A549 (cell line): ENCODE measurements at regions not wholly inside any gene's neighbourhood (a gene's known extent, or its start where the extent isn't known, plus 50 kb on each side); places are given as distances from the start of the nearest gene placed in this dataset.

Source experiments
- ATAC-seq, 2 experiments: fragments of 200-7000 bp in 1 of 2; fragments of >200 bp in 1 of 2; cut with Nextera tagmentation in 1 of 2; cut with Tn5 transposase in 1 of 2; 3 replicates each; pipeline versions ENCODE4 v1.8.0 to v1.9.1; 2018 to 2020; ENCODE audit warnings: mild to moderate bottlenecking in 1 of 2, moderate library complexity in 1 of 2
- CTCF ChIA-PET: fragments of 300-600 bp; sonication (Branson Sonifier 250); formaldehyde crosslinking; extraction: SDS; loops from one replicate; lab custom pipeline; 2021; ENCODE audit warnings: antibody characterized with exemption, inconsistent platforms; lab: Yijun Ruan, JAX
- POLR2A ChIA-PET: fragments of 350-600 bp; formaldehyde crosslinking; extraction: SDS; loops from one replicate; lab custom pipeline; 2021; ENCODE audit warnings: antibody characterized with exemption, inconsistent platforms; lab: Yijun Ruan, JAX
- DNase-seq, 2 experiments: peaks; one replicate each; pipeline versions ENCODE4 v3.0.0 to v3.0.0-alpha.2; 2011 to 2016; ENCODE audit warnings: low read depth in 1 of 2, low spot score in 1 of 2
- FAIRE-seq: peaks from 2 replicates; lab custom pipeline; 2011; peaks lifted over from hg19 to GRCh38; lab: Jason Lieb, UNC
- H3K27ac ChIP-seq, 2 experiments: fragments of >200 bp; sonication (Bioruptor Twin); formaldehyde crosslinking; 3 replicates each; pipeline ENCODE4 v1.5.1; 2016 to 2017
- H3K4me1 ChIP-seq: fragments of >200 bp; sonication (Bioruptor Twin); formaldehyde crosslinking; 3 replicates; pipeline ENCODE4 v1.6.1; 2016
- H3K4me2 ChIP-seq: fragments of >200 bp; sonication (Bioruptor Twin); formaldehyde crosslinking; 3 replicates; pipeline ENCODE4 v1.6.1; 2016
- H3K4me3 ChIP-seq: fragments of >200 bp; sonication (Bioruptor Twin); formaldehyde crosslinking; 3 replicates; pipeline ENCODE4 v1.5.1; 2016
- H3K9me3 ChIP-seq: fragments of >200 bp; sonication (Bioruptor Twin); formaldehyde crosslinking; 3 replicates; pipeline ENCODE4 v1.6.1; 2016
- CEBPB ChIP-seq, 2 experiments: fragments of >200 bp in 1 of 2; sonication (Bioruptor Twin) in 1 of 2; formaldehyde crosslinking in 1 of 2; IDR thresholded peaks; 2 replicates each; pipeline ENCODE4 v1.6.1; 2012 to 2016
- EHF ChIP-seq: fragments of 250-450 bp; sonication (Bioruptor Pico); IDR thresholded peaks from 2 replicates; pipeline ENCODE4 v1.5.0; 2020; ENCODE audit warnings: mild to moderate bottlenecking
- EP300 ChIP-seq, 2 experiments: fragments of >200 bp; sonication (Bioruptor Twin); formaldehyde crosslinking; IDR thresholded peaks; 2 replicates in 1 of 2; 3 replicates in 1 of 2; pipeline ENCODE4 v1.6.1; 2016 to 2017
- GATA3 ChIP-seq: IDR thresholded peaks from 2 replicates; pipeline ENCODE4 v1.6.1; 2012; ENCODE audit warnings: borderline replicate concordance
- HEYL ChIP-seq: fragments of 250-450 bp; sonication (Bioruptor Pico); IDR thresholded peaks from 2 replicates; pipeline ENCODE4 v1.8.0; 2021; ENCODE audit warnings: mild to moderate bottlenecking, moderate library complexity
- HOXA7 ChIP-seq: fragments of 250-450 bp; sonication (Bioruptor Pico); IDR thresholded peaks from 2 replicates; pipeline ENCODE4 v1.5.0; 2020; ENCODE audit warnings: mild to moderate bottlenecking, moderate library complexity
- HOXB13 ChIP-seq: fragments of 250-450 bp; sonication (Bioruptor Pico); IDR thresholded peaks from 2 replicates; pipeline ENCODE4 v1.5.0; 2020; ENCODE audit warnings: low read depth, mild to moderate bottlenecking, moderate library complexity
- KDM5A ChIP-seq: fragments of 200-600 bp; sonication (generic); IDR thresholded peaks from 2 replicates; pipeline ENCODE4 v1.6.1; 2016; ENCODE audit warnings: antibody characterized with exemption, mild to moderate bottlenecking
- POLR2AphosphoS2 ChIP-seq: conservative IDR thresholded peaks from 2 replicates; pipeline ENCODE4 v1.6.1; 2012; ENCODE audit warnings: low read length, improper control_type of control experiment, inconsistent platforms
- RFX5 ChIP-seq: fragments of 450-650 bp; IDR thresholded peaks from 2 replicates; pipeline ENCODE4 v1.7.1; 2014; ENCODE audit warnings: antibody characterized with exemption, mild to moderate bottlenecking, moderate library complexity
- SREBF2 ChIP-seq: fragments of 450-650 bp; IDR thresholded peaks from 2 replicates; pipeline ENCODE4 v1.6.1; 2014; ENCODE audit warnings: mild to moderate bottlenecking, moderate library complexity
- TFCP2L1 ChIP-seq: fragments of 250-450 bp; sonication (Bioruptor Pico); IDR thresholded peaks from 2 replicates; pipeline ENCODE4 v1.5.0; 2021; ENCODE audit warnings: mild to moderate bottlenecking
- ZNF302 ChIP-seq: fragments of 250-450 bp; sonication (Bioruptor Pico); IDR thresholded peaks from 2 replicates; pipeline ENCODE4 v1.9.0; 2021; ENCODE audit warnings: inconsistent platforms, mild to moderate bottlenecking, moderate library complexity
- TF ChIP-seq, protein P1 (sequence below): fragments of 250-450 bp; sonication (Bioruptor Pico); IDR thresholded peaks from 2 replicates; pipeline ENCODE4 v1.5.0; 2020; ENCODE audit warnings: low read depth, mild to moderate bottlenecking, moderate library complexity
- TF ChIP-seq, protein P2 (sequence below): fragments of 250-450 bp; sonication (Bioruptor Pico); IDR thresholded peaks from 2 replicates; pipeline ENCODE4 v1.5.0; 2021; ENCODE audit warnings: mild to moderate bottlenecking, moderate library complexity, borderline replicate concordance
- TF ChIP-seq, protein P3 (sequence below): fragments of >200 bp; sonication (Bioruptor Twin); formaldehyde crosslinking; IDR thresholded peaks from 2 replicates; pipeline ENCODE4 v1.6.1; 2016
- TF ChIP-seq, protein P4 (sequence below): fragments of >200 bp; sonication (Bioruptor Twin); formaldehyde crosslinking; IDR thresholded peaks from 3 replicates; pipeline ENCODE4 v1.5.1; 2016
- TF ChIP-seq, protein P5 (sequence below): IDR thresholded peaks from 2 replicates; pipeline ENCODE4 v1.6.1; 2012
- TF ChIP-seq, protein P6 (sequence below): fragments of 150-350 bp; IDR thresholded peaks from 2 replicates; pipeline ENCODE4 v1.6.1; 2014; ENCODE audit warnings: low read depth, mild to moderate bottlenecking, low read length

DNA sequence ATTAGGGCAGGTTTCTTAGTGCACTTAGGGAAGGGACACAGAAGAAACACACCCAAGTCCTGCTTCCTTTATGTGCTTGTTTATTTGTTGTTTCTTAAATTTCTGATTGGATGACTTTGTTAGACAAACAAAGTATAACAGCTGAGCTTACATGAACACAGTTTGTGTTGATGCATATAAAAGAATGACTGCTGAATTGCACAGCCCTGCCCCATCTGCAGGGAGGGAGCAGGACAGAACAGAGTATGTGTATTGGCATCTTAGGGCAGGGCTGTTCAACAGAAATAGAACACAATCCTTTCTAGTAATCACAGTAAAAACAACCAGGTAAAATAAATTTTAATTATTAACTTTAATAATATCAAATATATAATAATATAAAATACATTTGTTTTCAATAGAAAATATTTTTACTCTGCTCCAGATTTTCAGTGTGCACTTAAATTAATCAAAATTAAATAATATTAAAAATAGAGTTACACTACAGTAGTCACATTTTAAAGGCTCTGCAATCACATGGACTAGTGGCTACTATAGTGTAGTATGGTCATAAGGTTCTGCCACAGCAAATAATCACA lies 198.4 kb downstream of the ZNF621 start:
- FAIRE-seq (no peak), ATAC-seq (no peak), DNase-seq (no peak)
- Histone ChIP-seq H3K9me3 (no peaks in the 10 kb centered on the region), H3K4me3 (no peak overlapping the region), H3K4me1 (no peaks in the 10 kb centered on the region), H3K4me2 (no peak overlapping the region), H3K27ac (no peak overlapping the region)
- POLR2A ChIA-PET = no interaction called here
- CTCF ChIA-PET = no interaction called here
- TF ChIP-seq, protein P1, sequence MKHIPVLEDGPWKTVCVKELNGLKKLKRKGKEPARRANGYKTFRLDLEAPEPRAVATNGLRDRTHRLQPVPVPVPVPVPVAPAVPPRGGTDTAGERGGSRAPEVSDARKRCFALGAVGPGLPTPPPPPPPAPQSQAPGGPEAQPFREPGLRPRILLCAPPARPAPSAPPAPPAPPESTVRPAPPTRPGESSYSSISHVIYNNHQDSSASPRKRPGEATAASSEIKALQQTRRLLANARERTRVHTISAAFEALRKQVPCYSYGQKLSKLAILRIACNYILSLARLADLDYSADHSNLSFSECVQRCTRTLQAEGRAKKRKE (CRISPR knock-in tag) = no peak
- no peak for TF ChIP-seq HEYL (CRISPR knock-in tag)

DNA sequence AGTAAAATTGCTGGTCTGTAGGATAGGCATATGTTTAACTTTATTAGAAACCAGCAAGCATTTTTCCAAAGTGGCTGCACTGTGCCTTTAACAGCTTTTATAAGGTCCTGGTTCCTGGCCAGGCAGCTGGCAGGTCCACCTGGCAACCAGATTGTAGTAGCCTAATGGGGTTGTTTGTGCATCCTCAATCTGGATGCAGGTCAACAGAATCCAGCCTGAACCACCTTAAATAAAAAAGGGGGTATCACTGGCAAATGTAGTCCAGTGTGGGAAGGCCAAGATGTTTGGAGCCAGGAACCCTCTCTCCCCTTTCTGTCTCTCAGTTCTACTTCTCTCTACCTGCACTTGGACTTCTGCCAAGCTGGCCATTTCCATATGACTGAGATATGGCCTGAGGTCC lies 200.3 kb downstream of the ZNF621 start:
- DNase-seq = no peak
- TF ChIP-seq RFX5 (no peak), HOXA7 (CRISPR knock-in tag) (no peak), EHF (CRISPR knock-in tag) (no peak), GATA3 (no peak), POLR2AphosphoS2 (no peak), ZNF302 (CRISPR knock-in tag) (no peak), TFCP2L1 (CRISPR knock-in tag) (no peak), HOXB13 (CRISPR knock-in tag) (no peak), KDM5A (no peak), SREBF2 (no peak), EP300 (IDR thresholded peaks at IDR 0.05) (no peak), CEBPB (IDR thresholded peaks at IDR 0.05) (no peak)
- TF ChIP-seq, protein P2, sequence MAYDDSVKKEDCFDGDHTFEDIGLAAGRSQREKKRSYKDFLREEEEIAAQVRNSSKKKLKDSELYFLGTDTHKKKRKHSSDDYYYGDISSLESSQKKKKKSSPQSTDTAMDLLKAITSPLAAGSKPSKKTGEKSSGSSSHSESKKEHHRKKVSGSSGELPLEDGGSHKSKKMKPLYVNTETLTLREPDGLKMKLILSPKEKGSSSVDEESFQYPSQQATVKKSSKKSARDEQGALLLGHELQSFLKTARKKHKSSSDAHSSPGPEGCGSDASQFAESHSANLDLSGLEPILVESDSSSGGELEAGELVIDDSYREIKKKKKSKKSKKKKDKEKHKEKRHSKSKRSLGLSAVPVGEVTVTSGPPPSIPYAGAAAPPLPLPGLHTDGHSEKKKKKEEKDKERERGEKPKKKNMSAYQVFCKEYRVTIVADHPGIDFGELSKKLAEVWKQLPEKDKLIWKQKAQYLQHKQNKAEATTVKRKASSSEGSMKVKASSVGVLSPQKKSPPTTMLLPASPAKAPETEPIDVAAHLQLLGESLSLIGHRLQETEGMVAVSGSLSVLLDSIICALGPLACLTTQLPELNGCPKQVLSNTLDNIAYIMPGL (CRISPR knock-in tag) = no peak
- TF ChIP-seq, protein P3, sequence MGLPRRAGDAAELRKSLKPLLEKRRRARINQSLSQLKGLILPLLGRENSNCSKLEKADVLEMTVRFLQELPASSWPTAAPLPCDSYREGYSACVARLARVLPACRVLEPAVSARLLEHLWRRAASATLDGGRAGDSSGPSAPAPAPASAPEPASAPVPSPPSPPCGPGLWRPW = no peak
- TF ChIP-seq, protein P4, sequence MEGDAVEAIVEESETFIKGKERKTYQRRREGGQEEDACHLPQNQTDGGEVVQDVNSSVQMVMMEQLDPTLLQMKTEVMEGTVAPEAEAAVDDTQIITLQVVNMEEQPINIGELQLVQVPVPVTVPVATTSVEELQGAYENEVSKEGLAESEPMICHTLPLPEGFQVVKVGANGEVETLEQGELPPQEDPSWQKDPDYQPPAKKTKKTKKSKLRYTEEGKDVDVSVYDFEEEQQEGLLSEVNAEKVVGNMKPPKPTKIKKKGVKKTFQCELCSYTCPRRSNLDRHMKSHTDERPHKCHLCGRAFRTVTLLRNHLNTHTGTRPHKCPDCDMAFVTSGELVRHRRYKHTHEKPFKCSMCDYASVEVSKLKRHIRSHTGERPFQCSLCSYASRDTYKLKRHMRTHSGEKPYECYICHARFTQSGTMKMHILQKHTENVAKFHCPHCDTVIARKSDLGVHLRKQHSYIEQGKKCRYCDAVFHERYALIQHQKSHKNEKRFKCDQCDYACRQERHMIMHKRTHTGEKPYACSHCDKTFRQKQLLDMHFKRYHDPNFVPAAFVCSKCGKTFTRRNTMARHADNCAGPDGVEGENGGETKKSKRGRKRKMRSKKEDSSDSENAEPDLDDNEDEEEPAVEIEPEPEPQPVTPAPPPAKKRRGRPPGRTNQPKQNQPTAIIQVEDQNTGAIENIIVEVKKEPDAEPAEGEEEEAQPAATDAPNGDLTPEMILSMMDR = no peak
- TF ChIP-seq, protein P5, sequence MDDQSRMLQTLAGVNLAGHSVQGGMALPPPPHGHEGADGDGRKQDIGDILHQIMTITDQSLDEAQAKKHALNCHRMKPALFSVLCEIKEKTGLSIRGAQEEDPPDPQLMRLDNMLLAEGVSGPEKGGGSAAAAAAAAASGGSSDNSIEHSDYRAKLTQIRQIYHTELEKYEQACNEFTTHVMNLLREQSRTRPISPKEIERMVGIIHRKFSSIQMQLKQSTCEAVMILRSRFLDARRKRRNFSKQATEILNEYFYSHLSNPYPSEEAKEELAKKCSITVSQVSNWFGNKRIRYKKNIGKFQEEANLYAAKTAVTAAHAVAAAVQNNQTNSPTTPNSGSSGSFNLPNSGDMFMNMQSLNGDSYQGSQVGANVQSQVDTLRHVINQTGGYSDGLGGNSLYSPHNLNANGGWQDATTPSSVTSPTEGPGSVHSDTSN = no peak
- TF ChIP-seq, protein P6, sequence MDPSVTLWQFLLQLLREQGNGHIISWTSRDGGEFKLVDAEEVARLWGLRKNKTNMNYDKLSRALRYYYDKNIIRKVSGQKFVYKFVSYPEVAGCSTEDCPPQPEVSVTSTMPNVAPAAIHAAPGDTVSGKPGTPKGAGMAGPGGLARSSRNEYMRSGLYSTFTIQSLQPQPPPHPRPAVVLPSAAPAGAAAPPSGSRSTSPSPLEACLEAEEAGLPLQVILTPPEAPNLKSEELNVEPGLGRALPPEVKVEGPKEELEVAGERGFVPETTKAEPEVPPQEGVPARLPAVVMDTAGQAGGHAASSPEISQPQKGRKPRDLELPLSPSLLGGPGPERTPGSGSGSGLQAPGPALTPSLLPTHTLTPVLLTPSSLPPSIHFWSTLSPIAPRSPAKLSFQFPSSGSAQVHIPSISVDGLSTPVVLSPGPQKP = no peak
- TF ChIP-seq, protein P1 (CRISPR knock-in tag) = no peak
- TF ChIP-seq, all 56 proteins: peak for 0
- ATAC-seq = no peak
- no peak for FAIRE-seq
- no peak overlapping the region for H3K27ac ChIP-seq
- H3K4me1 ChIP-seq = no peaks in the 10 kb centered on the region
- no peaks in the 10 kb centered on the region for H3K9me3 ChIP-seq
- no peak overlapping the region for H3K4me3 ChIP-seq
- POLR2A ChIA-PET = no interaction called here
- H3K4me2 ChIP-seq = no peak overlapping the region
- CTCF ChIA-PET = no interaction called here
